Mucosa of rectum (tissue), 2 donors: ENCODE measurements at regions not wholly inside any gene's neighbourhood (a gene's known extent, or its start where the extent isn't known, plus 50 kb on each side); places are given as distances from the start of the nearest gene placed in this dataset.

Experiments
- H3K27ac ChIP-seq, 2 donors: one replicate each; pipeline ENCODE4 v1.7.0; 2013; ENCODE audit warnings: inconsistent platforms in 2 of 2, low read depth in 2 of 2, low read length in 2 of 2
- H3K27me3 ChIP-seq, 2 donors: one replicate each; pipeline ENCODE4 v1.7.0; 2013; ENCODE audit warnings: low read length in 2 of 2; ENCODE audit not compliant: control insufficient read depth in 2 of 2, insufficient read depth in 2 of 2
- H3K36me3 ChIP-seq, 2 donors: one replicate each; pipeline ENCODE4 v1.7.0; 2013; ENCODE audit warnings: low read length in 2 of 2; ENCODE audit not compliant: control insufficient read depth in 2 of 2, insufficient read depth in 2 of 2
- H3K4me1 ChIP-seq, 2 donors: one replicate each; pipeline ENCODE4 v1.7.0; 2013; ENCODE audit warnings: low read length in 2 of 2, mild to moderate bottlenecking in 1 of 2; ENCODE audit not compliant: control insufficient read depth in 2 of 2, insufficient read depth in 2 of 2
- H3K4me3 ChIP-seq, 2 donors: one replicate each; pipeline ENCODE4 v1.7.0; 2013; ENCODE audit warnings: low read length in 2 of 2
- H3K9ac ChIP-seq, 2 donors: one replicate each; pipeline ENCODE4 v1.7.0; 2013; ENCODE audit warnings: low read length in 2 of 2, low read depth in 1 of 2, mild to moderate bottlenecking in 1 of 2
- H3K9me3 ChIP-seq, 2 donors: one replicate each; pipeline ENCODE4 v1.7.0; 2013; ENCODE audit warnings: low read length in 2 of 2; ENCODE audit not compliant: control insufficient read depth in 2 of 2
- donor health status: healthy.
- donor health status: Normal muscosa, but diverticular disease.

- no peaks in the 10 kb centered on the region for H3K27me3 ChIP-seq
- H3K4me1 ChIP-seq, result no peaks in the 10 kb centered on the region
- no peak overlapping the region for H3K4me3 ChIP-seq
- no peak overlapping the region for H3K27ac ChIP-seq
- H3K9ac ChIP-seq, result no peak overlapping the region
- H3K9me3 ChIP-seq, result no peaks in the 10 kb centered on the region
- H3K36me3 ChIP-seq, result no peaks in the 10 kb centered on the region
These were observed 62.3 kb upstream of the KCNA3 start for GRCh38 chr1:110736900-110737605.

DNA sequence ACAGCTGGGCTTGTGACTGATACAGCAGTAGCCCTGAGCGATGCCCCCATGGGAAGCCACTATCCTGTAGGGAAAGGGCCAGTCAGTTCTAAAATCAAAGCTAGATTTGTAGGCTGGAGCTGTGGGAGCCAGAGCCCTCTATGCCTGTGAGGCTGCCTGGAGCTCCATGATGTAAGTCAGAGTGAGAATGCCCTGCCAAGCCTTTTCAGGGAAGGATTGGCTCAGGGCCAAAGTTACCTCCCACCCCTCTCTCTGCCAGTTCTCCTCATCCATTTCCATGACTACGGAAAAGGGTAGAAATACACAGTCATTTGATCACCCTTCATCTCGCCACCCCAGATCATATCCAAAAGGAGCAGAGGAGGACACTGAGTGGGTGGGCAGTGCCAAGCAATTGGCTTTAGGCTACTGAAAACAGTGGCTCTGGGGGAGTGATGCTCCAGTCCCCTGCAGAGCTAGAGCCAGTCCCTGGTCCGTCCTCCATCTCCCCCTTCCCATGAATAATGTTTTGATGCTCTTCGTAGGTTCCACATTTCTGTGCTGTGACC lies 59.5 kb upstream of the KCNA3 start:
- Histone ChIP-seq H3K36me3 (no peaks in the 10 kb centered on the region), H3K27me3 (no peaks in the 10 kb centered on the region), H3K4me1 (no peaks in the 10 kb centered on the region), H3K9me3 (no peaks in the 10 kb centered on the region), H3K4me3 (no peak overlapping the region), H3K27ac (no peak overlapping the region), H3K9ac (no peak overlapping the region)

DNA sequence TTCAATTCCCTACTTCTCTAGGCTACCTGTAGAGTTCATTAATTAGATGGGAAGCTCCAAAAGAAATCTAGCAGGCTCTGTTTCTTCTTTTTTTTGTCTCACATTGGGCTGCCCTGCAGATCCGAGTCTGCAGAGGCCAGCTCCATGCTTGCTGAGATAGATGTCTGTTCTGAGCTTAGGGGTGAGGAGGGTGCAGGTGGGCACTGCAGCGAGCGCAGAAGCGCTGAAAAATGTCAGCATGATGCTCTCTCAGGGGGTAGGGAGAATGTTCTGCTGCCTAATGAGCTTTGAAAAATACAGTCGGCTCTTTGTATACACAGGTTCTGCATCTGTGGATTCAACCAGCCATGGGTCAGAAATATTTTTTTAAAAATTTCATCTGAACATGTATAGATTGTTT lies 56.8 kb upstream of the KCNA3 start:
- Histone ChIP-seq H3K9me3 (no peaks in the 10 kb centered on the region), H3K27ac (no peak overlapping the region), H3K4me1 (no peaks in the 10 kb centered on the region), H3K36me3 (no peaks in the 10 kb centered on the region), H3K4me3 (no peak overlapping the region), H3K27me3 (no peaks in the 10 kb centered on the region), H3K9ac (no peak overlapping the region)

GRCh38 chr1:110728388-110729001 lies 53.8 kb upstream of the KCNA3 start:
- Histone ChIP-seq H3K27ac (no peak overlapping the region), H3K27me3 (no peaks in the 10 kb centered on the region), H3K9me3 (no peaks in the 10 kb centered on the region), H3K36me3 (no peaks in the 10 kb centered on the region), H3K4me3 (no peak overlapping the region), H3K9ac (no peak overlapping the region), H3K4me1 (no peaks in the 10 kb centered on the region)

DNA sequence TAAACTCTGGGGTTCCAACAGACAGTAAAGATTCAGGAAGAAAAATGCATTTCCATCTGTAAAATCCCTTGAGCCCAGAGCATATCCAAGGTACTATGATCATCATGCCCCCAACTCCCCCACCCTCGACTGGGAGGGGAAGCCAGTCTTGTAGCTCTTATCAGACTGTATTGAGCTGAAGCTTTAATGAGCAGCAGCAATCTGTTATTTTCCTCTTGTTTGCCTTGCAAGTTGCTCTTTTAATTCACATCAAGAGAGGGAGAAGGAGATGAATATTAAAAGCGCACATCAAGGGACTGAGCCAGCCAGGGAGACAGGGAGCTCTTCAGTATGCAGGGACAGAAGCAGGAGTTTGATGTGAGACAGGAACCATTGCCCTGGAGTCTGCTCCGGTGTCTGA lies 52.5 kb upstream of the KCNA3 start:
- Histone ChIP-seq H3K4me3 (peak overlapping the region in 1 of 2 donors; percentile 15), H3K36me3 (no peaks in the 10 kb centered on the region), H3K27me3 (no peaks in the 10 kb centered on the region), H3K27ac (no peak overlapping the region), H3K9me3 (no peaks in the 10 kb centered on the region), H3K4me1 (no peaks in the 10 kb centered on the region), H3K9ac (no peak overlapping the region)

GRCh38 chr1:110726755-110727154 lies 52.0 kb upstream of the KCNA3 start:
- Histone ChIP-seq H3K27me3 (no peaks in the 10 kb centered on the region), H3K27ac (no peak overlapping the region), H3K4me3 (no peak overlapping the region)

More at GRCh38 chr1:110726755-110727154, 52.0 kb upstream of the KCNA3 start:
- Histone ChIP-seq H3K4me1 (no peaks in the 10 kb centered on the region), H3K9me3 (no peaks in the 10 kb centered on the region), H3K9ac (no peak overlapping the region), H3K36me3 (no peaks in the 10 kb centered on the region)
